Spleen (tissue), 7 donors: ENCODE measurements at regions not wholly inside any gene's neighbourhood (a gene's known extent, or its start where the extent isn't known, plus 50 kb on each side); places are given as distances from the start of the nearest gene placed in this dataset.

ENCODE experiments used
- CTCF ChIP-seq, 11 experiments: fragments of 200-600 bp in 7 of 11; fragments of 450-650 bp in 4 of 11; sonication (generic) in 4 of 11; IDR thresholded peaks in 8 of 11; conservative IDR thresholded peaks in 3 of 11; 1 replicate in 7 of 11; 2 replicates in 4 of 11; pipeline versions ENCODE4 v1.4.0 to v1.8.0; 2016 to 2021; ENCODE audit warnings: antibody characterized with exemption in 11 of 11, inconsistent platforms in 4 of 11, mild to moderate bottlenecking in 1 of 11
- POLR2A ChIP-seq, 3 donors: fragments of 450-650 bp; IDR thresholded peaks; one replicate each; pipeline ENCODE4 v1.5.1; 2017; ENCODE audit warnings: antibody characterized with exemption in 3 of 3, mild to moderate bottlenecking in 1 of 3
- POLR2AphosphoS5 ChIP-seq, 3 donors: sonication (generic); formaldehyde crosslinking; IDR thresholded peaks; one replicate each; pipeline ENCODE4 v1.5.1; 2017; ENCODE audit warnings: antibody characterized with exemption in 3 of 3
- donor health status: DM: no; HTN: no; CAD: no; lungs with moderate emphysema.
- donor health status: DM: no; HTN: no; CAD: no.
- donor health status: DM: no; HTN: no; CAD: no.

DNA sequence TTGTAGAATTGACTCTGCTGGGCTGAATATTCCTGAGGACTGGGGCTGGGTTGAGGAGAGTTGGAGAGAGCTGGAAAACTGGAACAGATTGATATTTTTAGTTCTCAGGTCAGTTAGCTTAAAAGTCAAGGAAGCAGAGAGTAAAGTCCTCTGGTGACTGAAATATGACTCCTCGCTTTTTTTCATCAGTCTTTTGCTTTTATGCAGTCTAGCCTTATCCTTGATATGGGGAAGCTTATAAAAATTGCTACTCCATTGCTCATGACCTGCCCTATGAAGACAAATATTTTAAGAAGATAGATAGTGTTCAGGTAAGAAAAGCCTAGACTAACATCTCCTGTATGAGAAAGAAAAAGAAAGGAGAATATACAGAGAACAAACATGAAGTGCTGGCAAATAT lies 152.7 kb downstream of the C4orf33 start:
- TF ChIP-seq POLR2A (IDR thresholded peaks at IDR 0.05) (no peak), CTCF (IDR thresholded peaks at IDR 0.05 in 8 of 11, conservative IDR thresholded peaks at IDR 0.05 in 3 of 11) (no peak), POLR2AphosphoS5 (IDR thresholded peaks at IDR 0.05) (no peak)
